B cell (primary cell): ENCODE measurements at regions not wholly inside any gene's neighbourhood (a gene's known extent, or its start where the extent isn't known, plus 50 kb on each side); places are given as distances from the start of the nearest gene placed in this dataset.

Experiments
- ATAC-seq: fragments of 200-7000 bp; cut with Tn5 transposase; one replicate; pipeline ENCODE4 v1.10.0; 2021; ENCODE audit warnings: low read depth, mild to moderate bottlenecking, moderate number of reproducible peaks, moderate library complexity
- CTCF ChIA-PET: fragments of 350-600 bp; sonication (Branson Sonifier 250); formaldehyde crosslinking; loops from one replicate; lab custom pipeline; 2021; ENCODE audit warnings: antibody characterized with exemption, inconsistent platforms; lab: Charles Lee
- POLR2A ChIA-PET: fragments of 350-600 bp; sonication (Branson Sonifier 250); formaldehyde crosslinking; loops from one replicate; lab custom pipeline; 2021; ENCODE audit warnings: antibody characterized with exemption; lab: Charles Lee
- DNase-seq: peaks from one replicate; pipeline ENCODE4 v3.0.0; 2013
- H2AFZ ChIP-seq: 2 replicates; pipeline ENCODE4 v1.6.1; 2012; ENCODE audit warnings: mild to moderate bottlenecking, low read depth, low read length; ENCODE audit not compliant: insufficient read depth, poor library complexity, severe bottlenecking
- H3K27ac ChIP-seq, 2 donors: 1 replicate in 1 of 2; 2 replicates in 1 of 2; pipeline ENCODE4 v1.5.1; 2012 to 2013; ENCODE audit warnings: low read length in 2 of 2, mild to moderate bottlenecking in 2 of 2, moderate library complexity in 1 of 2
- H3K27me3 ChIP-seq, 4 experiments: fragments of 200-600 bp in 1 of 4; sonication (generic) in 1 of 4; replicated peaks in 1 of 4; 1 replicate in 2 of 4; 2 replicates in 2 of 4; pipeline versions ENCODE4 v1.6.1 to v1.7.0; 2013 to 2016; ENCODE audit warnings: low read length in 3 of 4, mild to moderate bottlenecking in 2 of 4, mixed read lengths in 1 of 4, moderate library complexity in 1 of 4; ENCODE audit not compliant: insufficient read depth in 4 of 4, control insufficient read depth in 3 of 4; ENCODE audit errors: control extremely low read depth in 1 of 4
- H3K36me3 ChIP-seq, 2 experiments: replicated peaks in 1 of 2; 1 replicate in 1 of 2; 2 replicates in 1 of 2; pipeline versions ENCODE4 v1.6.1 to v1.7.1; 2013; ENCODE audit warnings: low read length in 1 of 2; ENCODE audit not compliant: insufficient read depth in 2 of 2, control insufficient read depth in 1 of 2; ENCODE audit errors: control extremely low read depth in 1 of 2, extremely low read depth in 1 of 2
- H3K4me1 ChIP-seq, 2 donors: fragments of 200-600 bp in 1 of 2; sonication (generic) in 1 of 2; 1 replicate in 1 of 2; 2 replicates in 1 of 2; pipeline versions ENCODE4 v1.5.1 to v1.6.1; 2013 to 2017; ENCODE audit warnings: low read length in 2 of 2; ENCODE audit not compliant: control insufficient read depth in 2 of 2, insufficient read depth in 2 of 2
- H3K4me2 ChIP-seq: replicated peaks from 2 replicates; pipeline ENCODE3; 2012; ENCODE audit warnings: mild to moderate bottlenecking, low read depth, low read length; ENCODE audit not compliant: poor library complexity, severe bottlenecking
- H3K4me3 ChIP-seq, 5 experiments: fragments of 200-600 bp in 1 of 5; sonication (generic) in 1 of 5; 1 replicate in 3 of 5; 2 replicates in 2 of 5; pipeline versions ENCODE4 v1.5.1 to v1.7.0; 2011 to 2016; ENCODE audit warnings: low read length in 4 of 5, mild to moderate bottlenecking in 4 of 5, low read depth in 2 of 5, control low read depth in 1 of 5, moderate library complexity in 1 of 5; ENCODE audit not compliant: insufficient read depth in 1 of 5; ENCODE audit errors: control extremely low read depth in 1 of 5, extremely low read depth in 1 of 5
- H3K79me2 ChIP-seq: fragments of 200-600 bp; sonication (generic); one replicate; pipeline ENCODE4 v1.6.0; 2016; ENCODE audit warnings: low read length; ENCODE audit not compliant: control insufficient read depth, insufficient read depth
- H3K9ac ChIP-seq: fragments of 200-600 bp; sonication (generic); 2 replicates; pipeline ENCODE4 v1.6.1; 2017; ENCODE audit warnings: mild to moderate bottlenecking, low read length, moderate library complexity
- H3K9me3 ChIP-seq, 3 donors: one replicate each; pipeline versions ENCODE4 v1.6.1 to v1.7.1; 2013; ENCODE audit warnings: low read length in 2 of 3; ENCODE audit not compliant: control insufficient read depth in 2 of 3, insufficient read depth in 1 of 3; ENCODE audit errors: control extremely low read depth in 1 of 3
- H4K20me1 ChIP-seq: 2 replicates; pipeline ENCODE4 v1.6.0; 2012; ENCODE audit warnings: mild to moderate bottlenecking, low read length; ENCODE audit not compliant: insufficient read depth, control insufficient read depth, poor library complexity, severe bottlenecking
- H3K27ac Mint-ChIP-seq: one replicate; pipeline ENCODE4 v1.8.0; 2021; ENCODE audit warnings: mixed read lengths
- H3K27me3 Mint-ChIP-seq: one replicate; pipeline ENCODE4 v1.8.0; 2021; ENCODE audit warnings: mixed read lengths
- H3K4me1 Mint-ChIP-seq: one replicate; pipeline ENCODE4 v1.8.0; 2021; ENCODE audit warnings: mixed read lengths
- H3K4me3 Mint-ChIP-seq: one replicate; pipeline ENCODE4 v1.8.0; 2021; ENCODE audit warnings: mixed read lengths
- H3K9me3 Mint-ChIP-seq: one replicate; pipeline ENCODE4 v1.8.0; 2022; ENCODE audit warnings: mixed read lengths; ENCODE audit not compliant: insufficient read depth
- EZH2 ChIP-seq: IDR thresholded peaks from 2 replicates; pipeline ENCODE4 v1.6.1; 2012; ENCODE audit warnings: borderline replicate concordance, low read depth, mild to moderate bottlenecking, moderate library complexity, low read length; ENCODE audit not compliant: insufficient read depth, poor library complexity, severe bottlenecking
- WGBS: methylation state at CpG from one replicate; pipeline ENCODE4 v1.1.5; 2013; ENCODE audit warnings: missing lambda C conversion rate; ENCODE audit not compliant: insufficient coverage; 5-methylcytosine and 5-hydroxymethylcytosine counted together
- intact Hi-C: fragments of 100-400 bp; cut with micrococcal nuclease; formaldehyde crosslinking; loops from one replicate; pipeline ENCODE4 v1.10.0; 2022
- TF ChIP-seq, protein P1 (sequence below): fragments of 200-600 bp; IDR thresholded peaks from one replicate; pipeline ENCODE4 v1.8.0; 2022; ENCODE audit warnings: antibody characterized with exemption, mild to moderate bottlenecking

DNA sequence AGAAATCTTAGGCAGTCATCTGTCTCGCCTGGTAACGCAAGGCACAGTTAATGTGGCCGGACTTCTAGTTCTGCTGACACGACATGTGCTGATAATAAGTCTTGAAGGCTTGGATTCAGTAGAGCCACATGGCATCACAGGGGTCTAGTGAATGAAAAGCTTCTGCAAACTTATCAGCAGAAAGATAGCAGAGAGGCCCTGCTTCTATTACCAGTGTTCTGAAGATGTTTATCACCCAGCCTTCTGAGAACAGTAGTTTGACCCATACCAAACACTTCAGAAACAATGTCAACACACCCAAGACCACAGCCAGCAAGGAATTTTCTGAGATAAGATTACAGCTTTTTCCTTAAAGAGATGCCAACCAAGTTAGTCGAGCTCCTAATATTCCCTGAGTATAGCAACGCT is 102.7 kb upstream of the UMPS start:
- TF ChIP-seq, protein P1, sequence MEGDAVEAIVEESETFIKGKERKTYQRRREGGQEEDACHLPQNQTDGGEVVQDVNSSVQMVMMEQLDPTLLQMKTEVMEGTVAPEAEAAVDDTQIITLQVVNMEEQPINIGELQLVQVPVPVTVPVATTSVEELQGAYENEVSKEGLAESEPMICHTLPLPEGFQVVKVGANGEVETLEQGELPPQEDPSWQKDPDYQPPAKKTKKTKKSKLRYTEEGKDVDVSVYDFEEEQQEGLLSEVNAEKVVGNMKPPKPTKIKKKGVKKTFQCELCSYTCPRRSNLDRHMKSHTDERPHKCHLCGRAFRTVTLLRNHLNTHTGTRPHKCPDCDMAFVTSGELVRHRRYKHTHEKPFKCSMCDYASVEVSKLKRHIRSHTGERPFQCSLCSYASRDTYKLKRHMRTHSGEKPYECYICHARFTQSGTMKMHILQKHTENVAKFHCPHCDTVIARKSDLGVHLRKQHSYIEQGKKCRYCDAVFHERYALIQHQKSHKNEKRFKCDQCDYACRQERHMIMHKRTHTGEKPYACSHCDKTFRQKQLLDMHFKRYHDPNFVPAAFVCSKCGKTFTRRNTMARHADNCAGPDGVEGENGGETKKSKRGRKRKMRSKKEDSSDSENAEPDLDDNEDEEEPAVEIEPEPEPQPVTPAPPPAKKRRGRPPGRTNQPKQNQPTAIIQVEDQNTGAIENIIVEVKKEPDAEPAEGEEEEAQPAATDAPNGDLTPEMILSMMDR, result no peak
- TF ChIP-seq EZH2, result no peak
- CTCF ChIA-PET, result no interaction called here
- intact Hi-C loops, result no loop called here
- Mint-ChIP-seq H3K9me3 (no peaks in the 10 kb centered on the region), H3K27me3 (no peaks in the 10 kb centered on the region), H3K4me3 (no peak overlapping the region), H3K27ac (no peak overlapping the region), H3K4me1 (no peaks in the 10 kb centered on the region)
- Histone ChIP-seq H3K4me1 (no peaks in the 10 kb centered on the region), H3K4me3 (no peak overlapping the region), H3K79me2 (no peaks in the 10 kb centered on the region), H4K20me1 (no peaks in the 10 kb centered on the region), H3K27ac (no peak overlapping the region), H3K36me3 (no peaks in the 10 kb centered on the region), H3K9me3 (no peaks in the 10 kb centered on the region), H3K9ac (no peak overlapping the region), H3K4me2 (no peak overlapping the region), H3K27me3 (no peaks in the 10 kb centered on the region), H2AFZ (no peak overlapping the region)
- WGBS, result 88% methylated on average over 6 of the region's 6 CpGs
- no peak for DNase-seq
- no peak for ATAC-seq
- POLR2A ChIA-PET, result no interaction called here

DNA sequence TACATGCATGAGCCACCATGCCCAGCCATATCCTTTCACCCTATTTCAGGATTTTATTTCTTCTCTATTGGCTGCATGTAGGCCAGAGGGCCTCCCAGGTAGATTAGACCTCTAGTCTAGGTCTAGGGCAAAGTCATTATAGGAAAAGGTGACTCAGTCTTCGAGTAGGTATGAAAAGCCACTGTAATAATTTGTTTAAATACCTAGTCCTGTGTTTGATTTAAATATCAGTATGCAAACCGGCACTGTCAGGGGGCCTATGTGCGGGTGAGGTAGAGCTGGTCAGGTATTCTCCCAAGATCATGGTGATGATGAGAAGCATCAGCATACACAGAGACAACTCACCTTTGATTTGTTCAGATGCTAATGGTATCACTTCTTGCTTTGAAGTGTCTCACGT is 101.4 kb upstream of the UMPS start:
- CTCF ChIA-PET, result no interaction called here

More for the DNA sequence above, 101.4 kb upstream of the UMPS start:
- Histone ChIP-seq H3K27me3 (no peaks in the 10 kb centered on the region), H3K27ac (no peak overlapping the region), H4K20me1 (no peaks in the 10 kb centered on the region), H3K4me2 (no peak overlapping the region), H3K9ac (no peak overlapping the region), H2AFZ (no peak overlapping the region), H3K79me2 (no peaks in the 10 kb centered on the region), H3K4me1 (peaks cover 3 to 6% of the 10 kb centered on the region in 2 donors), H3K9me3 (no peaks in the 10 kb centered on the region), H3K36me3 (no peaks in the 10 kb centered on the region), H3K4me3 (no peak overlapping the region)
- H3K4me1 Mint-ChIP-seq, result peaks cover 8% of the 10 kb centered on the region
- 60% methylated on average over 1 of the region's 4 CpGs for WGBS
- POLR2A ChIA-PET, result no interaction called here
- ATAC-seq (no peak), DNase-seq (no peak)
- no peak overlapping the region for H3K27ac Mint-ChIP-seq
- H3K4me3 Mint-ChIP-seq, result no peak overlapping the region
- no peaks in the 10 kb centered on the region for H3K27me3 Mint-ChIP-seq
- intact Hi-C loops, result no loop called here
- no peaks in the 10 kb centered on the region for H3K9me3 Mint-ChIP-seq
- TF ChIP-seq, protein P1, result no peak
- no peak for TF ChIP-seq EZH2
